Activated naive CD4-positive, alpha-beta T cell treated with anti-CD3 and anti-CD28 coated beads, Interleukin-2, amount 50 U/mL, for 24 hours (primary cell): ENCODE measurements at regions not wholly inside any gene's neighbourhood (a gene's known extent, or its start where the extent isn't known, plus 50 kb on each side); places are given as distances from the start of the nearest gene placed in this dataset.

Source experiments
- H3K27ac Mint-ChIP-seq: one replicate; pipeline ENCODE4 v1.8.0; 2021; ENCODE audit warnings: mild to moderate bottlenecking, mixed read lengths
- H3K27me3 Mint-ChIP-seq: one replicate; pipeline ENCODE4 v1.8.0; 2021; ENCODE audit warnings: mixed read lengths
- H3K36me3 Mint-ChIP-seq: one replicate; pipeline ENCODE4 v1.8.0; 2021; ENCODE audit warnings: mixed read lengths
- H3K4me1 Mint-ChIP-seq: one replicate; pipeline ENCODE4 v1.8.0; 2021; ENCODE audit warnings: mixed read lengths
- H3K4me3 Mint-ChIP-seq: one replicate; pipeline ENCODE4 v1.8.0; 2021; ENCODE audit warnings: mild to moderate bottlenecking, mixed read lengths
- H3K9me3 Mint-ChIP-seq: one replicate; pipeline ENCODE4 v1.8.0; 2021; ENCODE audit warnings: mixed read lengths

GRCh38 chr7:22642454-22642853 is 84.5 kb upstream of the IL6 start:
- peaks cover 13% of the 10 kb centered on the region for H3K36me3 Mint-ChIP-seq
- no peaks in the 10 kb centered on the region for H3K27me3 Mint-ChIP-seq
- H3K9me3 Mint-ChIP-seq, result peaks cover 43% of the 10 kb centered on the region
- H3K4me3 Mint-ChIP-seq, result no peak overlapping the region
- H3K4me1 Mint-ChIP-seq, result peaks cover 20% of the 10 kb centered on the region
- H3K27ac Mint-ChIP-seq, result no peak overlapping the region

DNA sequence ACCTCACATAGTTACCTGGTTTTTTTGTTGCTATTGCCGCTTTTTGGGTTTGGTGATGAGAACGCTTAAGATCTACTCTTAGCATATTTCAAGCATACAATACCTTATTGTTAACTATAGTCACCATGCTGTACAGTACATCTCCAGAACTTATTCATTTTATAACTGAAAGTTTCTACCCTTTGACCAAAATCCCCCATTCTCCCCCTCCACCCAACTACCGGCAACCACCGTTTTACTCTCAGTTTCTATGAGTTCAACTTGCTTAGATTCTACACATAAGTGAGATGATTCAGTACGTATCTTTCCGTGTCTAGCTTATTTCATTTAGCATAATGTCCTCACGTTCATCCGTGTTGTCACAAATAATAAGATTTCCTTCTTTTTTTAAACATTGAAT is 86.7 kb upstream of the IL6 start:
- Mint-ChIP-seq H3K27me3 (no peaks in the 10 kb centered on the region), H3K36me3 (peaks cover 10% of the 10 kb centered on the region), H3K9me3 (peaks cover 36% of the 10 kb centered on the region), H3K4me1 (peaks cover 20% of the 10 kb centered on the region), H3K4me3 (no peak overlapping the region), H3K27ac (no peak overlapping the region)

GRCh38 chr7:22639396-22639795 is 87.6 kb upstream of the IL6 start:
- no peak overlapping the region for H3K4me3 Mint-ChIP-seq
- H3K9me3 Mint-ChIP-seq, result peaks cover 36% of the 10 kb centered on the region
- H3K4me1 Mint-ChIP-seq, result peaks cover 20% of the 10 kb centered on the region
- H3K27ac Mint-ChIP-seq, result no peak overlapping the region
- peaks cover 10% of the 10 kb centered on the region for H3K36me3 Mint-ChIP-seq
- no peaks in the 10 kb centered on the region for H3K27me3 Mint-ChIP-seq

DNA sequence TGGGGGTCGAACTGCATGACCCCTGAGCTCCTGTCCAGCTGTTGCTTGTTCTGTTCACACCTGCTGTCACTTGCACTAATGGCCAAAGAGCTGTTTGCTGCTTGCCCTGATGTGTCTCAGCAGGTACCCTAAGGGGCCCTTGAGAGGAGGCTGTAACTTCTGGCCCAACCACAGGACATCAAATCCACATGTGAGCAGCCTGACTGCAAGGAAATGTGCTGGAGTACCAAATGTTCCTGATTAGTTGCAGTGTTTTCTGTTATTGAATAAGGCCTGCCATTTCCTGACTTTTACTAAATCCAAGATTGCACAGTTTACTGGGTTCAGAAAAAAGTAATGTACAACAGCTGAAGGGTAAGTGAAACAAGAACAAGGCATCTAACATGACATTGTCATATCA is 91.7 kb upstream of the IL6 start:
- Mint-ChIP-seq H3K27ac (no peak overlapping the region), H3K27me3 (no peaks in the 10 kb centered on the region), H3K4me3 (no peak overlapping the region), H3K36me3 (no peaks in the 10 kb centered on the region), H3K4me1 (peaks cover 10% of the 10 kb centered on the region), H3K9me3 (peaks cover 6% of the 10 kb centered on the region)

- no peaks in the 10 kb centered on the region for H3K36me3 Mint-ChIP-seq
- no peaks in the 10 kb centered on the region for H3K9me3 Mint-ChIP-seq
- H3K4me3 Mint-ChIP-seq, result no peak overlapping the region
- no peak overlapping the region for H3K27ac Mint-ChIP-seq
- H3K27me3 Mint-ChIP-seq, result no peaks in the 10 kb centered on the region
- no peaks in the 10 kb centered on the region for H3K4me1 Mint-ChIP-seq
Observed at GRCh38 chr7:22633954-22634474, 93.0 kb upstream of the IL6 start.

GRCh38 chr7:22633286-22633953 is 93.6 kb upstream of the IL6 start:
- no peak overlapping the region for H3K27ac Mint-ChIP-seq
- H3K9me3 Mint-ChIP-seq, result no peaks in the 10 kb centered on the region
- H3K4me3 Mint-ChIP-seq, result no peak overlapping the region
- no peaks in the 10 kb centered on the region for H3K4me1 Mint-ChIP-seq
- H3K27me3 Mint-ChIP-seq, result no peaks in the 10 kb centered on the region
- no peaks in the 10 kb centered on the region for H3K36me3 Mint-ChIP-seq

DNA sequence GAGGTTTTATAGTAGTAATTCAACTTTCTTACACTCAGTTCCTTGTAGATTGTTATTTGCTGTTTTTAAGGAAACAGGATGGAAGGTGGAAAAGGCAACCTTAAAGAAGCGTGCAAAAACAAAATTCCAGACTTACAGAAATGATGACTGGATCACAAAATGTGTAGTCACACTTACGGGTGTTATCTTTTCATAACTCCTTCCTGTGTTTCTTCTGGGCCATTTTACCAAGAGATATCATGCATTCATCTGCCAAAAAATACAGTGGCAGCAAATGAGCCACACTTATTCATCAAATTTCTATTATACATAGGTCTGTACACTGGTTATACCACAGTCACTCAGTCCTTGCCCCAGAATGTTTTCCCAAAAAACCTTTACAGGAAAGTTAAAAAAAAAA is 94.3 kb upstream of the IL6 start:
- Mint-ChIP-seq H3K27ac (no peak overlapping the region), H3K9me3 (no peaks in the 10 kb centered on the region), H3K4me3 (no peak overlapping the region), H3K27me3 (no peaks in the 10 kb centered on the region), H3K4me1 (no peaks in the 10 kb centered on the region), H3K36me3 (no peaks in the 10 kb centered on the region)

DNA sequence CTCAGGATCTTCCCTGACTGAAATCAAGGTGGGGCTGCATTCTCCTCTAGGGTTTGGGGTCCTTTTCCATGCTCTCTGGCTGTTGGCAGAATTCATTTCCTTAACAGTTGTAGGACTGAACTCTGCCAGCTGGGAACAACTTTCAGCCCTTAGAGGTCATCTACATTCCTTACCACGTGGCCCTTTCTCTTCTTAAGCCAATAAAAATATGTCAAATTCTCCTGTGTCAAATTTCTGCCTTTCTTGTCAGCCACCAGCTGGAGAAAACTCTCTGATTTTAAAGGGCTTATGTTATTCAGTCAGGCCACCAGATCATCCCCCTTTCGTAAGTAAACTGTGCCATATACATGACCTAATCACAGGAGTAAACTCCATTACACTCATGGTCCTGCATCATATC is 95.3 kb upstream of the IL6 start:
- Mint-ChIP-seq H3K4me3 (no peak overlapping the region), H3K27me3 (no peaks in the 10 kb centered on the region), H3K36me3 (no peaks in the 10 kb centered on the region), H3K4me1 (no peaks in the 10 kb centered on the region), H3K27ac (no peak overlapping the region), H3K9me3 (no peaks in the 10 kb centered on the region)

DNA sequence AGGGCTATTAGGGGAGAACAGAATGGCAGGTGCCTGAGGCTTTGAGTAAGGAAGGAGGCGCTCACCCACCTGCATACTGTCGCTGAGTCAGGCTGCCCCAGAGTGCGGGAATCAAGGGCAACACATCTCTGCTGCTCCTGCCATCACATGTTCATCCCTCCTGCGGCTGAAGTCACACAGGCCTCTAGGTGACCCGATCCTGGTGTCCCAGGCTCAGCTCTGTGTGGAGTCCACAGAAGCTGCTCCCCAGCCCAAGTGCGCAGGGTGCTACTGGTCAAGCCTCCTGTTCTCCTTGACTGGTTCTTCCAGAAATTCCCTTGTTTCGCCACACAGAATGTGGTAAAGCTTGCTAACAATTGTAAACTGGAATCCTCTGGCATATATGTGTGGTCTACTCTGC is 96.9 kb upstream of the IL6 start:
- no peaks in the 10 kb centered on the region for H3K9me3 Mint-ChIP-seq
- no peaks in the 10 kb centered on the region for H3K36me3 Mint-ChIP-seq
- no peak overlapping the region for H3K27ac Mint-ChIP-seq
- H3K4me3 Mint-ChIP-seq, result no peak overlapping the region
- H3K4me1 Mint-ChIP-seq, result no peaks in the 10 kb centered on the region
- no peaks in the 10 kb centered on the region for H3K27me3 Mint-ChIP-seq

GRCh38 chr7:22629056-22629455 is 97.9 kb upstream of the IL6 start:
- Mint-ChIP-seq H3K9me3 (no peaks in the 10 kb centered on the region), H3K36me3 (no peaks in the 10 kb centered on the region), H3K27me3 (no peaks in the 10 kb centered on the region), H3K4me3 (no peak overlapping the region), H3K27ac (no peak overlapping the region), H3K4me1 (no peaks in the 10 kb centered on the region)

DNA sequence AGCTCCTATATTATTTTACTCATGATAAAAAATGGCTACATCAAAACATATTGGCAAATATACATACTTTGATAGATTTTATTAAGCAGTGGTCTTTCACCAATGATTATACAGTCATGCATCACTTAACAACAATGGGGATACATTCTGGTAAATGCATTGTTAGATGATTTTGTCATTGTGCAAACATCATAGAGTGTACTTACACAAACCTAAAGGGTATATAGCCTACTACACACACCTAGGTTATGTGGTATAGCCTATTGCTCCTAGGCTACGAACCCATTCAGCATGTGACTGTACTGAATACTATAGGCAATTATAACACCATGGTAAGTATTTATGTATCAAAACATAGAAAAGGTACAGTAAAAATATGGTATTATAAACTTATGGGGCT is 98.9 kb upstream of the IL6 start:
- H3K4me1 Mint-ChIP-seq, result no peaks in the 10 kb centered on the region
- H3K27me3 Mint-ChIP-seq, result no peaks in the 10 kb centered on the region
- no peaks in the 10 kb centered on the region for H3K36me3 Mint-ChIP-seq
- no peaks in the 10 kb centered on the region for H3K9me3 Mint-ChIP-seq
- H3K27ac Mint-ChIP-seq, result no peak overlapping the region
- no peak overlapping the region for H3K4me3 Mint-ChIP-seq

DNA sequence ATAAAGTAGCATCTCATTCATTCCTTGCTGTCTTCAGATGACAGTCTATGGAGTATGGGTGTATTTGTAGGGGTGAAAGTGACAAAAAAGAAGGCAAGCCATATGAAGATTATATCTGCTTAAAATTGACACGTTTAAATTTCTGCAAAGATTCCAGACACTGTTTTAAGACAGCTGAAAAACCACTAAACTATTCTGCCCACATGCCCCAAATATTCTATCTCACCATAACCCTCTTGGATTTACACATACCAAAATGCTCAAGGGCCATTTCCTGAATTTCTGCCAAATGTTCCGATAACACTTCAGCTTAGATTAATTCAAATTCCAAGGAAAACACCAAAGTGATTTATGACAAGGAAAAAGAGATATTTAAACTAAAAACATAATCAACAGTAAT is 99.9 kb upstream of the IL6 start:
- Mint-ChIP-seq H3K36me3 (no peaks in the 10 kb centered on the region), H3K9me3 (no peaks in the 10 kb centered on the region), H3K4me3 (no peak overlapping the region), H3K4me1 (no peaks in the 10 kb centered on the region), H3K27me3 (no peaks in the 10 kb centered on the region), H3K27ac (no peak overlapping the region)

GRCh38 chr7:22625251-22625650 is 101.7 kb upstream of the IL6 start:
- Mint-ChIP-seq H3K36me3 (no peaks in the 10 kb centered on the region), H3K27me3 (no peaks in the 10 kb centered on the region)

GRCh38 chr7:22624781-22625180 is 102.2 kb upstream of the IL6 start:
- H3K36me3 Mint-ChIP-seq, result no peaks in the 10 kb centered on the region

More at GRCh38 chr7:22625251-22625650, 101.7 kb upstream of the IL6 start:
- Mint-ChIP-seq H3K4me3 (no peak overlapping the region), H3K4me1 (no peaks in the 10 kb centered on the region), H3K9me3 (no peaks in the 10 kb centered on the region), H3K27ac (no peak overlapping the region)

DNA sequence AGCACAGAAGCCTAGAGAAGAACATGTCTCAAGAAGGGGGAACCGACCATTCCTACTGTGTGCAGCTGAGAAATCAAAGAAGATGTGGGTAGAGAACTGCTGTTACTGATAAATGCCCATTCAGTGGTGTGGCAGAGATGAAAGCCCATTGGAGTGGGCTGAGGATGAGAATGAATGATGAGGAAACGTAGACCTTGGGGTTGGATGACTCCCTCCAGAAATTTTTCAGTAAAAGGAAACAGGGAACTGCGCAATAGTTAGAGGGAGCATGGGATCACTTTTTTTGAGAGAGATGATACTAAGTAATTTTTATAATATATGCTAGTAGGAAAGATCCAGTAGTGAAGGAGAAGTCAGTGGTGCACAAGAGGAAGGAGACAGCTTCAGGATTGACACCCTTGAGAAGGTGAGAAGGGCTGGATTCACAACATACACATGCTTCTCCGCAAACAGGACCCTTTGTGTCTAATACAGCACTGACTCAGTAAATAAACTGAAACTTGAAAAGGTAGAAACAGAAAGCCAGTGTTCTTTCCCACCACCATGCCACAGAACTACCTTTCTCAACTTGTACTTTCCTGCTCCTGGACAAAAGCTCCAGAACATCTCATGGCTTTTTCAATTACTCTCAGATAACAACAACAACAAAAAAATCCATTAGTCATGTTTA is 104.7 kb upstream of the IL6 start:
- H3K4me3 Mint-ChIP-seq, result no peak overlapping the region
- no peak overlapping the region for H3K27ac Mint-ChIP-seq
- no peaks in the 10 kb centered on the region for H3K4me1 Mint-ChIP-seq

More at GRCh38 chr7:22624781-22625180, 102.2 kb upstream of the IL6 start:
- Mint-ChIP-seq H3K4me3 (no peak overlapping the region), H3K4me1 (no peaks in the 10 kb centered on the region), H3K9me3 (no peaks in the 10 kb centered on the region), H3K27ac (no peak overlapping the region), H3K27me3 (no peaks in the 10 kb centered on the region)

DNA sequence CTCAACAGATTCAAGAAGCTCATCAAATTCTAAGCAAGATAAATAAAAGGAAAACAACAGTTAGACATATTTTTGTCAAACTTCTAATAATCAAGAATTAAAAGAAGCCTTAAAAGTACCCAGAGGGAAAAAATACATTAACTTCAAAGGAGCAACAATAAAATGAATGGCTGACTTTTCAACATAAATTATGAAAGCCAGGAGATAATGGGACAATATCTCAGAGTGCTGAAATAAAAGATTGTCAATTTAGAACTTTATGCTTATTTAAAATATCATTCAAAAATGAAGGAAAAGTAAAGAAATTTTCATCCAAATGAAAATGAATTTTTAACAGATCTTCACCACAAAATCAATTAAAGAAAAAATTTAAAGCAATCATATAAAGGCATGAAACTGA is 108.5 kb upstream of the IL6 start:
- Mint-ChIP-seq H3K36me3 (peaks cover 2% of the 10 kb centered on the region), H3K9me3 (peaks cover 6% of the 10 kb centered on the region), H3K4me3 (no peak overlapping the region), H3K4me1 (no peaks in the 10 kb centered on the region), H3K27ac (no peak overlapping the region), H3K27me3 (peaks cover 3% of the 10 kb centered on the region)

More for the DNA sequence above, 104.7 kb upstream of the IL6 start:
- Mint-ChIP-seq H3K36me3 (no peaks in the 10 kb centered on the region), H3K27me3 (no peaks in the 10 kb centered on the region), H3K9me3 (peaks cover 6% of the 10 kb centered on the region)
